Hematopoietic multipotent progenitor cell treated with erythropoietin and hydrocortisone succinate and interleukin-3 and kit ligand, for 6 days (in vitro differentiated cells): ENCODE measurements at regions not wholly inside any gene's neighbourhood (a gene's known extent, or its start where the extent isn't known, plus 50 kb on each side); places are given as distances from the start of the nearest gene placed in this dataset.

Experiments
- DNase-seq: peaks from one replicate; pipeline ENCODE4 v3.0.0-alpha.2; 2015

- no peak for DNase-seq
These were observed 277.4 kb upstream of the SESN3 start for GRCh38 chr11:95508219-95508890.

GRCh38 chr11:95507794-95508193 is 276.8 kb upstream of the SESN3 start:
- peak; percentile 6 for DNase-seq

- no peak for DNase-seq
These were observed 275.8 kb upstream of the SESN3 start for GRCh38 chr11:95506777-95507176.

GRCh38 chr11:95505927-95506426 is 275.0 kb upstream of the SESN3 start:
- peak; percentile 49 for DNase-seq

GRCh38 chr11:95503047-95503446 is 272.0 kb upstream of the SESN3 start:
- DNase-seq, result no peak

- no peak for DNase-seq
These were observed 271.5 kb upstream of the SESN3 start for GRCh38 chr11:95502522-95502921.

GRCh38 chr11:95501761-95502266 is 270.8 kb upstream of the SESN3 start:
- no peak for DNase-seq

- no peak for DNase-seq
These were observed 269.5 kb upstream of the SESN3 start for GRCh38 chr11:95500466-95500865.

- DNase-seq, result no peak
These were observed 268.6 kb upstream of the SESN3 start for GRCh38 chr11:95499516-95500135.

GRCh38 chr11:95498722-95499425 is 267.9 kb upstream of the SESN3 start:
- DNase-seq, result no peak

GRCh38 chr11:95496901-95497300 is 265.9 kb upstream of the SESN3 start:
- no peak for DNase-seq

GRCh38 chr11:95495706-95496105 is 264.7 kb upstream of the SESN3 start:
- no peak for DNase-seq

- DNase-seq, result no peak
These were observed 263.9 kb upstream of the SESN3 start for GRCh38 chr11:95494856-95495255.

- no peak for DNase-seq
These were observed 263.2 kb upstream of the SESN3 start for GRCh38 chr11:95494167-95494566.

- DNase-seq, result no peak
These were observed 259.6 kb upstream of the SESN3 start for GRCh38 chr11:95490625-95491024.

GRCh38 chr11:95487938-95488337 is 256.9 kb upstream of the SESN3 start:
- no peak for DNase-seq

GRCh38 chr11:95487391-95487790 is 256.4 kb upstream of the SESN3 start:
- no peak for DNase-seq

GRCh38 chr11:95486979-95487378 is 256.0 kb upstream of the SESN3 start:
- DNase-seq, result no peak

- no peak for DNase-seq
These were observed 255.5 kb upstream of the SESN3 start for GRCh38 chr11:95486466-95486865.

- DNase-seq, result no peak
These were observed 254.3 kb upstream of the SESN3 start for GRCh38 chr11:95485115-95485900.

- no peak for DNase-seq
These were observed 252.3 kb upstream of the SESN3 start for GRCh38 chr11:95483339-95483738.

GRCh38 chr11:95478003-95478402 is 247.0 kb upstream of the SESN3 start:
- no peak for DNase-seq

- no peak for DNase-seq
These were observed 238.3 kb upstream of the SESN3 start for GRCh38 chr11:95469258-95469657.
